Astrocyte of the hippocampus (primary cell): ENCODE measurements at regions not wholly inside any gene's neighbourhood (a gene's known extent, or its start where the extent isn't known, plus 50 kb on each side); places are given as distances from the start of the nearest gene placed in this dataset.
"Not testable (repeated sequence)": the region's sequence is repeated elsewhere in the genome, so short reads cannot be mapped to it uniquely, and the experiment has no call there.

Source experiments
- DNase-seq: peaks from one replicate; pipeline ENCODE4 v3.0.0; 2011; ENCODE audit warnings: low read depth, low spot score

DNA sequence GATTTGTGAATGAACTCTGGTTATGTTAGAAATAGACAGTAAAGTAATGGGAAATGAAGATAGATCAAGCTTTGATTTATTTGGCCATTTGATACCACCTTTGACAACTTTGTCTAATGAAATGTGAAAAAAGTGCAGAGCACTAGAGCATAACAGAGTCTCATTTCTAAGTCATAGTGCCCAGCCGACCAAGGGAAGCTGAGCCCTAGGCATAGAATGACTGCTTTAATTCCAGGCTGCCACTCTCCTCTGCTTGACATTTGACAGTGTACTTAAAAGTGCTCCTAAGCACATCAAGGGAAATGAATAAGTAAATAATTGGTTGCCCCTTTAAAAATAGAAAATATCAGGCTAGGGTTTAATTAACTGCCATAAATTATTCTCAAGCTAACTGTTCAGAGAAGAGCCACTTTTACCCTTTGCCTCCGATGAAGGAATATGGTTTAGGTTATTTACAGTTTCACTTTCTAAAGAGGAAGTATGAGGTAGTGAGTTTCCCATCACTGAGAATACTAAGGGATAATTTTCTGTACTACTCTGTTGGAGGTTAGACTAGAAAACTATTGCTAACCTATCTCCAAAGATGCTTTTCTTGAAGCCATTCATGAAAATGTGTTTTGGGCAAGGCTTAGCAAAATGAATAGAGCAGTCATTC is 591.6 kb downstream of the REEP3 start:
- no peak for DNase-seq

GRCh38 chr10:64113375-64113774 is 592.2 kb downstream of the REEP3 start:
- DNase-seq, result no peak

GRCh38 chr10:64113792-64114191 is 592.6 kb downstream of the REEP3 start:
- no peak for DNase-seq

GRCh38 chr10:64115471-64115870 is 594.3 kb downstream of the REEP3 start:
- no peak for DNase-seq

GRCh38 chr10:64115908-64116643 is 594.9 kb downstream of the REEP3 start:
- DNase-seq, result peak; percentile 32

DNA sequence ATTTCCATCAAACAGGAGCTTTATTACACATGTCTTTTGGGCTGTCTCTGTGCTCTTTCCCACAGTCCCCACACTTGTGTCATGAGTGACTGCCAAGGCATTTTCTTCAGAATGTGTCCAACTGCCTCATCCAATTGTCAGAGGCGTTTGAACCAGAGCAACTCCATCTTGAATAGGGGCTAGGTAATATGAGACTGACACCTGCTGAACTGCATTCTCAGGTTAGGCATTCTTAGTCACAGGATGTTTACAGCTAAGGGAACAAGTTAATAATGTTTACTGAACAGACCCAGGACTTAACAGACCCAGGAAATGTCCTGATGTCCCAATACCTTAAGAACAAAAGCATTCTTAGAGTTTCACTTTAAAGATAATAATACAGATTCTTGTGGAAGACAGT is 595.5 kb downstream of the REEP3 start:
- no peak for DNase-seq

DNA sequence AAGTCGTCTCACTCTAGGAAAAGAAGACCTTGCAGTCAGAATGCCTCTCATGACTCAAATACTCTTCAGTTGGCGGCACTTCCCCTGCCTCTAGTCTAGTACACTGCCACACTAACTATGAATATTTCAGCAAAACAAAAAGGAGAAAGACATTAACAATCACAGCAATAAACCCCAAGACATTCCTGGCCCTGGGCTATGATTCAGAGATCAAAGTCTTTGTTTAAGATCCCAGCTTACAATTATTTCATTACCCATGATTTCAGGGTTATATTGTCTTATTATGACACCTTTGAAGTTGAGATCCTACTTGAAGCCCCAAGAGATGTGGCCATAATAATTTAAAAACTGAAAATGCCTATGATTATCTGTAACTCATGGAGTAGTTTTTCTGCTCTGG is 597.5 kb downstream of the REEP3 start:
- no peak for DNase-seq

DNA sequence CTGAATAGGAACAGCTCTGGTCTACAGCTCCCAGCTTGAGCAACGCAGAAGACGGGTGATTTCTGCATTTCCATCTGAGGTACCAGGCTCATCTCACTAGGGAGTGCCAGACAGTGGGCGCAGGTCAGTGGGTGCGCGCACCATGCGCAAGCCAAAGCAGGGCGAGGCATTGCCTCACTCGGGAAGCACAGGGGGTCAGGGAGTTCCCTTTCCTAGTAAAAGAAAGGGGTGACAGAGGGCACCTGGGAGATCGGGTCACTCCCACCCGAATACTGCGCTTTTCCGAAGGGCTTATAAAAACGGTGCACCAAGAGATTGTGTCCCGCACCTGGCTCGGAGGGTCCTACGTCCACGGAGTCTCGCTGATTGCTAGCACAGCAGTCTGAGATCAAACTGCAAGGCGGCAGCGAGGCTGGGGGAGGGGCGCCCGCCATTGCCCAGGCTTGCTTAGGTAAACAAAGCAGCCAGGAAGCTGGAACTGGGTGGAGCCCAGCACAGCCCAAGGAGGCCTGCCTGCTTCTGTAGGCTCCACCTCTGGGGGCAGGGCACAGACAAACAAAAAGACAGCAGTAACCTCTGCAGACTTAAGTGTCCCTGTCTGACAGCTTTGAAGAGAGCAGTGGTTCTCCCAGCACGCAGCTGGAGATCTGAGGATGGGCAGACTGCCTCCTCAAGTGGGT is 599.2 kb downstream of the REEP3 start:
- not testable (repeated sequence) for DNase-seq

DNA sequence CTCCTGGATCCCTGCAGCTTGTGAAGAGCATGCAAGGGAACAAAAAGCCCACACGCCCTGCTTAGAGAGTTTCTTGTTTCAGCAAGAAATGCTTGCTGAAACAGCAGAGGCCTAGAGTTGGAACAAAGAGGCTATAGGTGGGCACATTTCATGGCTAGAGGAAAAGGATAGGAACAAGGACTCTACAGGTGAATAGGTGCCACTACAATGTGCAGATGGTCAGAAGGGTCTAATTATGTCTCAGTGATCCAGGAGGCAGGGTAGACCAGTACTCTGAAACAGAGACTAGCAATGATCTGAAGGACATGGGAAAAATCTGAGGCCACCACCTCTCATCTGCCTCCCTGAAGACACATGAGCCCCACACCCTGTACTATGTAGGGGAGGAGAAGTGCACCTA is 609.0 kb downstream of the REEP3 start:
- no peak for DNase-seq

GRCh38 chr10:64134676-64135075 is 613.5 kb downstream of the REEP3 start:
- no peak for DNase-seq

DNA sequence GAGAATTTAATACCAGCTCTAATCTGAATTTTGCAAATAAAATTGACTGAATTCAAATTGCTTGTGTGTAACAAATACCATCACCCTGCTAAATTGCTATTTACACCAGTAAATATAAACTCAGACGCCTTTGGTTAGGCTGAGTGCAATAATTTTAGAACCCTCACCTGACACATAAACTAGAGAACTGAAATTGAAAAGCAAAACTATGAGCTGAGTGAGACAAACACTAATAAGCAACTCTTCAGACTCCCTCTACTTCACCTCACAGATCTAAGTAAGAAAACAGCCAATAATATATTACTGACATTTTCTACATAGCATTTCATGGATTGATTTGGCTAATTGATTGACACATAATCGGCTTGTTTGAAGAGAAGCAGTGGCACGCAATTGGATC is 621.2 kb downstream of the REEP3 start:
- no peak for DNase-seq

- no peak for DNase-seq
Measured at GRCh38 chr10:64148607-64149006, 627.4 kb downstream of the REEP3 start.

- no peak for DNase-seq
Measured at GRCh38 chr10:64156166-64156565, 635.0 kb downstream of the REEP3 start.

DNA sequence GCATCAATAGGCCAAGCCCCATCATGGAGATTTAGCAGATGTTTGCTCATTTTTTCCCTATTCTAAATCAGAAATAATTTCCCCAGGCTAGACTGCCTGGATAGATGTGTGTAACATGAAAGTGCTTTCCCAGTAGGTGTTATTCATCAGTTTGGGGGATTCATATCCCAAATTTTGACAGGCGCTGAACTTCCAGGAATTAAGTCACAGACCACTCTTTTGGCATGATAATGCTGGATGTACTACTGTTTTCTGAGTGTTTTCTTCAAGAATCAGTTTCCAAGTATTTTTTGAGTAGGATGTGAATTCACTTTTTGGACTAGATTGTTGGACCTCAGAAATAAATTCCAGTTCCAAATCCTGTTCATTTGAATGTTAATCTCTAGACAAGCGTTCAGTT is 637.4 kb downstream of the REEP3 start:
- no peak for DNase-seq

- no peak for DNase-seq
Measured at GRCh38 chr10:64159910-64160872, 639.0 kb downstream of the REEP3 start.

DNA sequence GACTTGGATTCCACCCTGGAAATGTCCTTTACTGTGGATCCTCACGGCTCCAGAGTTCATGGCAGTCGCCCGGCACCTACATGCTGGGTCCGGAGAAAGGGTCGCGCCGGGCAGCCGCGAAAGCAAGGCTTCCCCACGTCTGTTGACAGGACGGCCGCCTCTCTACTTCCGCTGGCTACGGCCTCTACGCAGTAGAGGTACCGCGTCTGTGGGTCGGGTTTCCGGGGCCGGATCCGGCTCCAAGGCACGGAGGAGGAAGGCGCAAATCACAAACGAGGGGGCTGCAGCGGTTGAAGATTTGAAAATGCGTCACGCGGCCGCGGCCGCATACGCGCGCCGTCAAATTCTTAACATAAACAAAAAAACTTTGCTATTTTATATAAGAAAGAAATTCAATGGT is 649.6 kb downstream of the REEP3 start:
- DNase-seq, result no peak

DNA sequence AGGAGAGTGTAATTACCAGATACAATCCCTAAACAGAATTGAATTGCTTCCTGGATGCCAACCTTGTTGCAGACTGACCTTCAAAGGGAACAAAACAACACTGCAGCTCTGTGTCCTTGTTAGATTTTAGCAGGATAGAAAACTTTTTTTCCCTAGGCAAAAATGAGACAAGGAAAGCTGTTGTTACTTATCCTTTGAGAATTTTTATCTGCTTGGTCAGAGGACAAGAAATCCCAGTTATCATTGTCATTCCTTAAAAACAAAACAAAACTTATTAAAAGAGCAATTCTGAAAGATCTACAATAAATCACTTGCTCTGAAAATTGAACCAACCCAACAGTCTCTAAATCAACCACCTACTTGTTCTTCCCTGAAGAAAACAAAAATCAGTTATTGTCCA is 652.6 kb downstream of the REEP3 start:
- no peak for DNase-seq

DNA sequence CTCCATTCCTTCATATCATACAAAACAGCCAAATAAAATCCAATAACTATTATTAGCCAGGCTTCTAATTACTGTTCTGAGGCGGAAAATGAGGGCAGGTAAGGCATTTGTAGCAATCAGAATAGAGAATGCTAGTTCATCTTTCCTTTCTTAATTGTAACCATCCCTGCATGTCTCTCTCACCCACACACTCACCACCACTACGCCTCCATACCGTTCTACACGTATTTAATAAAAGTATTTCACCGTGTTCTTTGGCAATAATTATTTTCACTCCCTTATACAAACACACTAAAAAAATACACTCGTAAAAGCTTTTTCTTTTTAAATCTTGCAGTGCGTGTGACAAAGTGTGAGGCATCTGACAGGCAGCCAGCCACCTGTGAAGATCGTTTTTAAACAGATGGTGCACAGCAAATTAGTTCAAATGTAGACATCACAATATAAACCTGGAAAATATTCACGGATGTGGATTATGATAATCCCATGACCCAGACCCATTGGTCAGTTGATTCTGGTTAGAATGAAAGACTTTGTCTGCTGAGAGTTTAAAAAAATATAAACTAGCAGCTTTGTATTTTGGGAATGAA is 653.6 kb downstream of the REEP3 start:
- DNase-seq, result no peak

- DNase-seq, result no peak
Measured at GRCh38 chr10:64175271-64175962, 654.2 kb downstream of the REEP3 start.

DNA sequence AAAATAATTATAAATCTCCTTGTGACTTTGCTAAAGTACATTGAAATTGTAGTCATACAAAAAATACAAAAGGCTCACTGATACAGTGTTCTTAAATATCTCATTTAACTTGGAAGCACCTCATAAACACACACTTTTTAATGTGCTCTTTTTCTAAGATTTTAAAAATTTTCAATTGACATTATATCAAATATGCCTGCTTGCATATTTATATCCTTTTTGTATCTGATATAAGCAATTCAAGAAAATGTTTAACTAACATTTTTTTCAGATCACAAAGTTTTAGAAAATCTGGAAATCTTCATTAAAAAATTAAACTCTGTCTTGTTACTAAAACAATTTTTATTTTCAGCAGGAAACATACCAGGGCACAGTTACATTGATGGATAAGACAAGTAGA is 661.5 kb downstream of the REEP3 start:
- DNase-seq, result no peak

DNA sequence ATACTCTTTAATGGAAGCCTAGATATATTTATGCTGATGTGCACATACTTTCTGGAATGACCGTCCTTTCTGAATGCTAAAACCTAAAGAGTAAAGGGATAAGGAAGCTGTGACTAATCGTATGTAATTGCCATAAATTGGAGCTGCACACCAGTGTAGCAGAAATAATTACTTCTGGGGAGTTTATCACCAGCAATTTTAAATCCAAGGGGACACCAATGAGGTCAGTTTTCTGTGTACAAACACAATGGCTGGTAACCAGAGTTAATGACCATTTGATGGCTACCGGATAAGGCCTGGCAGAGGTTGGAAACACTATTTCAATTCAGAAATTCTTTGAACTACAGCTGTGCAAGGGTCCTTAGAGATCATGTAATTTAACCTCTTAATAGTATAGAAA is 670.1 kb downstream of the REEP3 start:
- DNase-seq, result peak; percentile 2
